Osteocyte (in vitro differentiated cells): ENCODE measurements at regions not wholly inside any gene's neighbourhood (a gene's known extent, or its start where the extent isn't known, plus 50 kb on each side); places are given as distances from the start of the nearest gene placed in this dataset.

Source experiments
- DNase-seq: peaks from one replicate; pipeline ENCODE4 v3.0.0; 2021; ENCODE audit warnings: mixed read lengths; ENCODE audit not compliant: unreplicated experiment; ENCODE audit errors: extremely low spot score
- H3K27ac Mint-ChIP-seq: one replicate; pipeline ENCODE4 v1.8.0; 2021; ENCODE audit warnings: mild to moderate bottlenecking, mixed read lengths; ENCODE audit not compliant: unreplicated experiment
- H3K27me3 Mint-ChIP-seq: one replicate; pipeline ENCODE4 v1.8.0; 2021; ENCODE audit warnings: mixed read lengths; ENCODE audit not compliant: unreplicated experiment
- H3K36me3 Mint-ChIP-seq: one replicate; pipeline ENCODE4 v1.8.0; 2021; ENCODE audit warnings: mixed read lengths; ENCODE audit not compliant: unreplicated experiment
- H3K4me1 Mint-ChIP-seq: one replicate; pipeline ENCODE4 v1.8.0; 2021; ENCODE audit warnings: mixed read lengths; ENCODE audit not compliant: unreplicated experiment
- H3K4me3 Mint-ChIP-seq: one replicate; pipeline ENCODE4 v1.8.0; 2021; ENCODE audit warnings: mild to moderate bottlenecking, moderate library complexity, mixed read lengths; ENCODE audit not compliant: unreplicated experiment
- H3K9me3 Mint-ChIP-seq: one replicate; pipeline ENCODE4 v1.8.0; 2021; ENCODE audit warnings: mixed read lengths; ENCODE audit not compliant: unreplicated experiment
- CTCF ChIP-seq: fragments of 200-600 bp; sonication (generic); IDR thresholded peaks from 2 replicates; pipeline ENCODE4 v1.5.0; 2021; ENCODE audit warnings: antibody characterized with exemption, mild to moderate bottlenecking, moderate library complexity

GRCh38 chr18:29007986-29008654, 831.2 kb upstream of the CDH2 start:
- no peak overlapping the region for H3K27ac Mint-ChIP-seq
- H3K4me1 Mint-ChIP-seq = no peaks in the 10 kb centered on the region
- peaks cover 9% of the 10 kb centered on the region for H3K9me3 Mint-ChIP-seq
- H3K27me3 Mint-ChIP-seq = no peaks in the 10 kb centered on the region
- H3K36me3 Mint-ChIP-seq = no peaks in the 10 kb centered on the region
- DNase-seq = no peak
- H3K4me3 Mint-ChIP-seq = no peak overlapping the region
- TF ChIP-seq CTCF = no peak

GRCh38 chr18:29004921-29005320, 828.0 kb upstream of the CDH2 start:
- TF ChIP-seq CTCF = no peak
- Mint-ChIP-seq H3K9me3 (peaks cover 9% of the 10 kb centered on the region), H3K36me3 (no peaks in the 10 kb centered on the region), H3K27me3 (no peaks in the 10 kb centered on the region), H3K27ac (no peak overlapping the region), H3K4me1 (no peaks in the 10 kb centered on the region), H3K4me3 (no peak overlapping the region)
- no peak for DNase-seq

- H3K36me3 Mint-ChIP-seq = no peaks in the 10 kb centered on the region
- H3K27ac Mint-ChIP-seq = no peak overlapping the region
- H3K4me1 Mint-ChIP-seq = no peaks in the 10 kb centered on the region
- peaks cover 9% of the 10 kb centered on the region for H3K9me3 Mint-ChIP-seq
- no peak for DNase-seq
- H3K4me3 Mint-ChIP-seq = no peak overlapping the region
- TF ChIP-seq CTCF = no peak
- no peaks in the 10 kb centered on the region for H3K27me3 Mint-ChIP-seq
These were observed 826.3 kb upstream of the CDH2 start for GRCh38 chr18:29003194-29003593.

- Mint-ChIP-seq H3K36me3 (no peaks in the 10 kb centered on the region), H3K27me3 (no peaks in the 10 kb centered on the region), H3K4me3 (no peak overlapping the region), H3K9me3 (peaks cover 4% of the 10 kb centered on the region), H3K4me1 (no peaks in the 10 kb centered on the region), H3K27ac (no peak overlapping the region)
- DNase-seq = no peak
- TF ChIP-seq CTCF = no peak
These were observed 825.8 kb upstream of the CDH2 start for GRCh38 chr18:29002747-29003146.

GRCh38 chr18:28999726-29000125, 822.8 kb upstream of the CDH2 start:
- peaks cover 4% of the 10 kb centered on the region for H3K9me3 Mint-ChIP-seq
- no peaks in the 10 kb centered on the region for H3K4me1 Mint-ChIP-seq
- H3K27ac Mint-ChIP-seq = no peak overlapping the region
- H3K36me3 Mint-ChIP-seq = no peaks in the 10 kb centered on the region
- H3K27me3 Mint-ChIP-seq = no peaks in the 10 kb centered on the region
- TF ChIP-seq CTCF = no peak
- no peak overlapping the region for H3K4me3 Mint-ChIP-seq
- DNase-seq = no peak
